WI38 (cell line): ENCODE measurements at regions not wholly inside any gene's neighbourhood (a gene's known extent, or its start where the extent isn't known, plus 50 kb on each side); places are given as distances from the start of the nearest gene placed in this dataset.
A peak's percentile ranks its signal among the peaks of the same experiment; 100 is the strongest.

Experiments
- H3K4me3 ChIP-seq: 2 replicates; pipeline ENCODE4 v1.5.1; 2011; ENCODE audit warnings: low read depth, mild to moderate bottlenecking, control low read depth, low read length
- CTCF ChIP-seq: IDR thresholded peaks from 2 replicates; pipeline ENCODE4 v1.5.1; 2012; ENCODE audit warnings: low read depth, mild to moderate bottlenecking, control low read depth, low read length

DNA sequence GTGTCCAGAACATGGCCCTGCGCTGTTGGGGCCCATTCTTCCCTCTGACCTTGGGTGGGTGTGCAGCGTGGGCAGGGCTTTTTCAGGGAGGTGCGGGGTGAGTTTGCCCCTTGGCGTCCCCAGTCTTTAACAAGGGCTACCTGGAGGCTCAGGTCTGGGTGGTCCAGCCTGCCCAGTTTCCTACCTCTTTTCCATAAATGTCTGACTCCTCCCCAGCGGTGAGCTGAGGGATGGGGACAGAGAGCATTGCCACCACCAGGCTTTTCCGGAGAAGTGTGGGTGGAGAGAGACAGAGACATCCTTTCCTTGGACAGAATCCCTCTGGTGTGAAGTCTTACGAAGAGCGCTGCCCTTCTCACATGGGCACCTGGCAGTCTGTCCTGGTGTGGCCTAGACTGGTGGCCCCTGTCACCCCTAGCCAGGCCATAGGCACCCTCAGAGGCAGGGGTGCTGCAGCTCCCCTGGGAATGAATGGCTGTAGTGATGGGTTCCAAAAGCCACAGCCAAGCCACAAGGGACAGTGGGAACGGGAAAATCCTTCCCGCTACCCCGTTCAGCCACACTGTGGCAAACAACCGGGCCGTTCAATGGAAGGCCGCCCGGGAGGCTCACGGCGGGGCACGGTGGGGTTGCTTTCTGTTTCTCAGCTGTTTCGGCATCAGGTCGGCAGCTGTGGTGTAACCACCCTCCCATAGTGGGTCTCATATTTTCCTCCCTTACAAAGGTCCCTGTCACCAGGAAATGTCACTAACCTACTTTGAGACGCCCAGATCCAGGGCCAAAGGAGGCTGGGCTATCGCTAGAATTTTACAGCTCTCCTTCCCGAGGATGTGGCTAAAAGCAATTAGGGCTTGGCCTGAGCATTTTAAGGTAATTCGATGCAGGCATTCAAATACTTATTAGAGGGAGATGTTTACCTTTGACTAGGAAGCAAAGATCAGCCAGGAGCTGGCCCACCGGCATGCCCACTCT lies 61.9 kb upstream of the GSE1 start:
- no peak overlapping the region for H3K4me3 ChIP-seq
- no peak for TF ChIP-seq CTCF

- no peak for TF ChIP-seq CTCF
- H3K4me3 ChIP-seq: peak overlapping the region; percentile 76
Observed at GRCh38 chr16:85552980-85553435, 60.1 kb upstream of the GSE1 start.

GRCh38 chr16:85553436-85554113 lies 59.5 kb upstream of the GSE1 start:
- H3K4me3 ChIP-seq: peak overlapping the region; percentile 76
- TF ChIP-seq CTCF: 0 out of 2 replicates have a peak, but pooled peaks have one; percentile 5

DNA sequence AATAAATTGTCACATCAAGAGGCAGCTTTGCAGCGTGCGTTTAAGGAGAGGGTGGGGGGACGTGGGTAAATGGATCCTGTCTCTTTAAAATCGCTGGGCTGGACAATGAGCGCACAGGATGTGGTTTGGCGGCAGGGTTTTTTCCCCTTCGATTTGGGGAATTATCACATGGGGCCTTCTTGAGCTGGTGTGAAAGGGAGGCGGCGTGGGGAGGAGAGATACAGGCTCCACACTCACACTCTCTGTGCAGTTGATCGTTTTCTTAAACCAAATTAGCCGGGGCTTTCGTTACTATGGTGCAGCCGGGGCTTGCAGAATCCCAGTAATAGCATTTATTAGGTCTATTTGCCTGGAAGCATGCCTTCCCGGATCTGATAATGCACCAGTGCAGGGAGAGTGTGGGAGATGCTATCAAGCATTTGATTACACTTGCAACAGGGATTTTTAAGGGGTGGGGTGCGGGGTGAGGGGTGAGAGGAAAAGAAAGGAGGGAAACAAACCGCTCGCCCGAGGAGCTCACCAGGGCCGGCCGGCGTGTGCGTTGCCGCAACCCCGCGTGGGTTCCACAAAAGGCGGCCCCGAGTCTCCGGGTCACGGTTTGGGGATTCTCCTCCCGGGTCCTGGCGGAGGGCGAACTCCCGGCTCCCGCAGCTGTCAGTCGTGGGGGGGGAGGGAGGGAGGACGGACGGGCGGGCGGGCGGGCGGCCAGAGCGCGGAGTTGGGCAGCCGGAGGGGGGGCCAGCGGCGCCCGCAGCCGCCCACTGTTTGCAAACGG lies 58.8 kb upstream of the GSE1 start:
- TF ChIP-seq CTCF: no peak
- H3K4me3 ChIP-seq: peak overlapping the region; percentile 76

GRCh38 chr16:85554889-85555718 lies 58.0 kb upstream of the GSE1 start:
- no peak for TF ChIP-seq CTCF
- H3K4me3 ChIP-seq: peak overlapping the region; percentile 76

- H3K4me3 ChIP-seq: peak overlapping the region; percentile 76
- no peak for TF ChIP-seq CTCF
Observed at GRCh38 chr16:85555719-85556455, 57.2 kb upstream of the GSE1 start.
